Esophagus squamous epithelium (tissue), 5 donors: ENCODE measurements at regions not wholly inside any gene's neighbourhood (a gene's known extent, or its start where the extent isn't known, plus 50 kb on each side); places are given as distances from the start of the nearest gene placed in this dataset.
A peak's percentile ranks its signal among the peaks of the same experiment; 100 is the strongest.
"Not testable (repeated sequence)": the region's sequence is repeated elsewhere in the genome, so short reads cannot be mapped to it uniquely, and the experiment has no call there.

Source experiments
- DNase-seq: peaks from one replicate; lab custom pipeline; 2025; lab: John Stamatoyannopoulos, UW
- H3K27ac ChIP-seq, 4 donors: fragments of 200-600 bp; sonication (generic); one replicate each; pipeline ENCODE4 v1.5.1; 2016 to 2019; ENCODE audit warnings: mild to moderate bottlenecking in 1 of 4
- H3K27me3 ChIP-seq, 4 donors: fragments of 200-600 bp; sonication (generic); 1 replicate in 3 of 4; 2 replicates in 1 of 4; pipeline versions ENCODE4 v1.5.1 to v1.6.0; 2017 to 2021; ENCODE audit warnings: antibody characterized with exemption in 1 of 4
- H3K36me3 ChIP-seq, 3 donors: fragments of 200-600 bp; sonication (generic); one replicate each; pipeline ENCODE4 v1.5.1; 2016 to 2019
- H3K4me1 ChIP-seq, 3 donors: fragments of 200-600 bp; sonication (generic); one replicate each; pipeline ENCODE4 v1.5.1; 2017 to 2019
- H3K4me3 ChIP-seq, 4 donors: fragments of 200-600 bp; sonication (generic); 1 replicate in 3 of 4; 2 replicates in 1 of 4; pipeline ENCODE4 v1.5.1; 2016 to 2019; ENCODE audit warnings: mild to moderate bottlenecking in 2 of 4, moderate library complexity in 1 of 4
- H3K9me3 ChIP-seq, 3 donors: fragments of 200-600 bp; sonication (generic); one replicate each; pipeline ENCODE4 v1.5.1; 2016 to 2019
- POLR2A ChIP-seq, 4 donors: fragments of 450-650 bp; IDR thresholded peaks; one replicate each; pipeline ENCODE4 v1.6.1; 2017; ENCODE audit warnings: antibody characterized with exemption in 4 of 4, mild to moderate bottlenecking in 4 of 4, moderate library complexity in 3 of 4
- WGBS, 2 donors: methylation state at CpG; one replicate each; pipeline ENCODE4 v1.1.5; 2018; 5-methylcytosine and 5-hydroxymethylcytosine counted together
- intact Hi-C: fragments of 100-400 bp; cut with DNase I; formaldehyde crosslinking; loops from one replicate; pipeline ENCODE4 v1.15.0; 2022
- TF ChIP-seq, protein P1 (sequence below), 6 experiments: fragments of 450-650 bp in 4 of 6; fragments of 200-600 bp in 2 of 6; sonication (generic) in 2 of 6; IDR thresholded peaks; one replicate each; pipeline ENCODE4 v1.5.1; 2016 to 2019; ENCODE audit warnings: antibody characterized with exemption in 6 of 6, mild to moderate bottlenecking in 4 of 6, moderate library complexity in 4 of 6
- donor health status: DM: yes; HTN: yes; CAD: no.

- DNase-seq: no peak
- 67 to 100% methylated on average over 1 of the region's 1 CpG for WGBS, 2 donors
- H3K36me3 ChIP-seq: no peaks in the 10 kb centered on the region
- no peaks in the 10 kb centered on the region for H3K9me3 ChIP-seq
- intact Hi-C loops: no loop called here
- H3K27ac ChIP-seq: no peak overlapping the region
- no peak overlapping the region for H3K4me3 ChIP-seq
- TF ChIP-seq, protein P1, sequence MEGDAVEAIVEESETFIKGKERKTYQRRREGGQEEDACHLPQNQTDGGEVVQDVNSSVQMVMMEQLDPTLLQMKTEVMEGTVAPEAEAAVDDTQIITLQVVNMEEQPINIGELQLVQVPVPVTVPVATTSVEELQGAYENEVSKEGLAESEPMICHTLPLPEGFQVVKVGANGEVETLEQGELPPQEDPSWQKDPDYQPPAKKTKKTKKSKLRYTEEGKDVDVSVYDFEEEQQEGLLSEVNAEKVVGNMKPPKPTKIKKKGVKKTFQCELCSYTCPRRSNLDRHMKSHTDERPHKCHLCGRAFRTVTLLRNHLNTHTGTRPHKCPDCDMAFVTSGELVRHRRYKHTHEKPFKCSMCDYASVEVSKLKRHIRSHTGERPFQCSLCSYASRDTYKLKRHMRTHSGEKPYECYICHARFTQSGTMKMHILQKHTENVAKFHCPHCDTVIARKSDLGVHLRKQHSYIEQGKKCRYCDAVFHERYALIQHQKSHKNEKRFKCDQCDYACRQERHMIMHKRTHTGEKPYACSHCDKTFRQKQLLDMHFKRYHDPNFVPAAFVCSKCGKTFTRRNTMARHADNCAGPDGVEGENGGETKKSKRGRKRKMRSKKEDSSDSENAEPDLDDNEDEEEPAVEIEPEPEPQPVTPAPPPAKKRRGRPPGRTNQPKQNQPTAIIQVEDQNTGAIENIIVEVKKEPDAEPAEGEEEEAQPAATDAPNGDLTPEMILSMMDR (IDR thresholded peaks at IDR 0.05): peak in 1 of 6 experiments; percentile 22
- no peak for TF ChIP-seq POLR2A (IDR thresholded peaks at IDR 0.05)
- H3K4me1 ChIP-seq: no peaks in the 10 kb centered on the region
- H3K27me3 ChIP-seq: no peaks in the 10 kb centered on the region
Measured at GRCh38 chr5:53733853-53734252, 173.4 kb downstream of the NDUFS4 start.

GRCh38 chr5:53738105-53738504, 177.7 kb downstream of the NDUFS4 start:
- DNase-seq: no peak
- H3K27ac ChIP-seq: no peak overlapping the region
- no peaks in the 10 kb centered on the region for H3K9me3 ChIP-seq
- no peak overlapping the region for H3K4me3 ChIP-seq
- WGBS, 2 donors: 80 to 83% methylated on average over 3 of the region's 3 CpGs
- no peaks in the 10 kb centered on the region for H3K36me3 ChIP-seq
- TF ChIP-seq, protein P1 (IDR thresholded peaks at IDR 0.05): no peak
- TF ChIP-seq POLR2A (IDR thresholded peaks at IDR 0.05): no peak
- intact Hi-C loops: no loop called here
- no peaks in the 10 kb centered on the region for H3K4me1 ChIP-seq
- no peaks in the 10 kb centered on the region for H3K27me3 ChIP-seq

DNA sequence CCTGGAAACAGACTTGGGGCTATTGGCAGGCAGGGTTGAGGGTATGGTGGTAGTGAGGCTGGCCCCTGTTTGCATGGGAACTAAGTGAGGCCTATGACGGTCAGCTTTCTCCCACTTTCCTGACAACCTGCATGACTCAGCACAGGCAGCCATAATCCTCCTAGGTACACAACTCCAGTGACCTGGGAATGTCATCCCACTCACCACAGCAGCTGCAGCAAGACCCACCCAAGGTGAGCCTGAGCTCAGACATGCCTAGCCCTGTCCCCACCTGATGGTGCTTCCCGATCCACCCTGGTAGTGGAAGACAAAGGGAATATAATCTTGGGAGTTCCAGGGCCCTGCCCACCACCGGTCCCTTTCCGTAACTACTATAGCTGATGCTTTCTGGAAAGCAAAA, 178.7 kb downstream of the NDUFS4 start:
- WGBS, 2 donors: 38 to 63% methylated on average over 4 of the region's 4 CpGs

GRCh38 chr5:53749621-53750020, 189.2 kb downstream of the NDUFS4 start:
- Histone ChIP-seq H3K4me1 (no peaks in the 10 kb centered on the region), H3K4me3 (no peak overlapping the region), H3K27ac (no peak overlapping the region), H3K9me3 (peaks cover 0 to 32% (median 0%) of the 10 kb centered on the region in 3 donors), H3K27me3 (no peaks in the 10 kb centered on the region), H3K36me3 (no peaks in the 10 kb centered on the region)
- 68 to 76% methylated on average over 1 of the region's 1 CpG for WGBS, 2 donors
- intact Hi-C loops: no loop called here
- no peak for DNase-seq
- TF ChIP-seq POLR2A (IDR thresholded peaks at IDR 0.05): no peak
- TF ChIP-seq, protein P1 (IDR thresholded peaks at IDR 0.05): no peak

More for the DNA sequence above, 178.7 kb downstream of the NDUFS4 start:
- intact Hi-C loops: no loop called here
- TF ChIP-seq, protein P1 (IDR thresholded peaks at IDR 0.05): no peak
- TF ChIP-seq POLR2A (IDR thresholded peaks at IDR 0.05): no peak
- no peaks in the 10 kb centered on the region for H3K4me1 ChIP-seq
- no peaks in the 10 kb centered on the region for H3K36me3 ChIP-seq
- DNase-seq: no peak
- no peak overlapping the region for H3K27ac ChIP-seq
- H3K27me3 ChIP-seq: no peaks in the 10 kb centered on the region
- H3K4me3 ChIP-seq: no peak overlapping the region
- H3K9me3 ChIP-seq: no peaks in the 10 kb centered on the region

GRCh38 chr5:53752282-53752681, 191.8 kb downstream of the NDUFS4 start:
- 89 to 94% methylated on average over 7 of the region's 7 CpGs for WGBS, 2 donors
- H3K4me3 ChIP-seq, DNase-seq, intact Hi-C loops, H3K27ac ChIP-seq, H3K36me3 ChIP-seq, H3K4me1 ChIP-seq, H3K27me3 ChIP-seq: not testable (repeated sequence)
- peaks cover 0 to 32% (median 0%) of the 10 kb centered on the region in 3 donors for H3K9me3 ChIP-seq

- TF ChIP-seq POLR2A (IDR thresholded peaks at IDR 0.05): no peak
- TF ChIP-seq, protein P1 (IDR thresholded peaks at IDR 0.05): no peak
- WGBS, 2 donors: 58 to 63% methylated on average over 2 of the region's 2 CpGs
- Histone ChIP-seq H3K27ac (no peak overlapping the region), H3K27me3 (no peaks in the 10 kb centered on the region), H3K9me3 (peaks cover 0 to 5% (median 0%) of the 10 kb centered on the region in 3 donors), H3K4me3 (no peak overlapping the region), H3K4me1 (no peaks in the 10 kb centered on the region), H3K36me3 (no peaks in the 10 kb centered on the region)
- intact Hi-C loops: no loop called here
- DNase-seq: no peak
Measured at GRCh38 chr5:53766673-53767072, 206.2 kb downstream of the NDUFS4 start.
